MM.1S (cell line): ENCODE measurements at regions not wholly inside any gene's neighbourhood (a gene's known extent, or its start where the extent isn't known, plus 50 kb on each side); places are given as distances from the start of the nearest gene placed in this dataset.

Experiments
- DNase-seq: peaks from one replicate; pipeline ENCODE4 v3.0.0-alpha.2; 2015
- H2AFZ ChIP-seq: fragments of 300-600 bp; sonication (generic); 2 replicates; pipeline ENCODE4 v1.6.0; 2016; ENCODE audit warnings: antibody characterized with exemption, low read length
- H3F3A ChIP-seq: fragments of 300-600 bp; sonication (generic); 2 replicates; pipeline ENCODE4 v1.6.1; 2016; ENCODE audit warnings: mild to moderate bottlenecking, antibody characterized with exemption, low read length, moderate library complexity, mixed read lengths; ENCODE audit not compliant: insufficient read depth
- H3K27ac ChIP-seq: fragments of 300-600 bp; sonication (generic); 2 replicates; pipeline ENCODE4 v1.5.1; 2016; ENCODE audit warnings: mild to moderate bottlenecking, low read length
- H3K27me3 ChIP-seq: fragments of 300-600 bp; sonication (generic); replicated peaks from 2 replicates; pipeline ENCODE4 v1.6.0; 2016; ENCODE audit warnings: low read length; ENCODE audit not compliant: insufficient read depth
- H3K36me3 ChIP-seq: fragments of 300-600 bp; sonication (generic); replicated peaks from 2 replicates; pipeline ENCODE4 v1.6.1; 2016; ENCODE audit warnings: mild to moderate bottlenecking, low read length, mixed read lengths; ENCODE audit not compliant: insufficient read depth
- H3K4me1 ChIP-seq: fragments of 300-600 bp; sonication (generic); 2 replicates; pipeline ENCODE4 v1.6.1; 2016; ENCODE audit warnings: low read length, mixed read lengths
- H3K4me2 ChIP-seq: fragments of 300-600 bp; sonication (generic); 2 replicates; pipeline ENCODE4 v1.6.0; 2016; ENCODE audit warnings: low read depth, low read length
- H3K4me3 ChIP-seq: fragments of 300-600 bp; sonication (generic); 2 replicates; pipeline ENCODE4 v1.5.1; 2016; ENCODE audit warnings: low read length, mixed read lengths
- H3K79me2 ChIP-seq: fragments of 300-600 bp; sonication (generic); 2 replicates; pipeline ENCODE4 v1.6.1; 2016; ENCODE audit warnings: mixed run types, low read length, mixed read lengths
- H3K9ac ChIP-seq: fragments of 300-600 bp; sonication (generic); 2 replicates; pipeline ENCODE4 v1.6.1; 2016; ENCODE audit warnings: low read length, mixed read lengths
- H3K9me2 ChIP-seq: fragments of 300-600 bp; sonication (generic); replicated peaks from 2 replicates; pipeline ENCODE4 v1.6.1; 2016; ENCODE audit warnings: mild to moderate bottlenecking, low read length, mixed read lengths; ENCODE audit not compliant: insufficient read depth
- H3K9me3 ChIP-seq: fragments of 300-600 bp; sonication (generic); replicated peaks from 2 replicates; pipeline ENCODE4 v1.6.1; 2016; ENCODE audit warnings: mild to moderate bottlenecking, low read length, mixed read lengths; ENCODE audit not compliant: insufficient read depth
- H4K20me1 ChIP-seq: fragments of 300-600 bp; sonication (generic); 2 replicates; pipeline ENCODE4 v1.6.1; 2016; ENCODE audit warnings: mild to moderate bottlenecking, low read length, moderate library complexity, mixed read lengths; ENCODE audit not compliant: insufficient read depth
- EZH2 ChIP-seq: fragments of 300-600 bp; sonication (generic); optimal IDR thresholded peaks from 2 replicates; pipeline ENCODE3; 2017; ENCODE audit warnings: low read depth, mild to moderate bottlenecking, antibody characterized with exemption, low read length, mixed read lengths
- EZH2phosphoT487 ChIP-seq: fragments of 300-600 bp; sonication (generic); IDR thresholded peaks from 2 replicates; pipeline ENCODE4 v1.6.1; 2018; ENCODE audit warnings: antibody characterized with exemption, low read length
- TF ChIP-seq, protein P1 (sequence below): fragments of 300-600 bp; sonication (generic); IDR thresholded peaks from 2 replicates; pipeline ENCODE4 v1.5.1; 2016; ENCODE audit warnings: antibody characterized with exemption, low read length, mixed read lengths

DNA sequence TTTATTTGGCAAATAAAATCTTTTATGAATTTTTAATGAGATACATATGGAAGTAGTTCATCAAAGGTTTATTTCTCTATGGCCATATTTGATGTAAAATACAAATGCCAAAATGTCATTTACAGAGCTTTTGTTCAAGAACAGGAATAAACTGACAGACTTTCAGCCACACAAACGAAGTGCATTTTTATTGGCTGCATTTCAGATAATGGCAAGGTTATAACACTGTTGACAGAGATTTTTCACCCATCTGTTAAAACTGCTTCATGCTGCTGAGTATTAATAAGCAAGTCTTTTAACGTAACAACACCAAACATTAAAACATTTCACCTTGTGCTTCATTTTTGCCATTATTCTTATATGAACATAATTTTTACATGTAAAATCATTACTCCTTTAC, 254.4 kb downstream of the ANKRD7 start:
- Histone ChIP-seq H2AFZ (no peak overlapping the region), H3K36me3 (no peaks in the 10 kb centered on the region), H3K9me2 (no peaks in the 10 kb centered on the region), H3K9me3 (no peaks in the 10 kb centered on the region), H3K9ac (no peak overlapping the region), H3K4me1 (no peaks in the 10 kb centered on the region), H3K27me3 (no peaks in the 10 kb centered on the region), H3F3A (no peaks in the 10 kb centered on the region), H3K79me2 (no peaks in the 10 kb centered on the region), H3K4me2 (no peak overlapping the region), H3K27ac (no peak overlapping the region), H4K20me1 (no peaks in the 10 kb centered on the region), H3K4me3 (no peak overlapping the region)
- no peak for DNase-seq
- TF ChIP-seq, protein P1, sequence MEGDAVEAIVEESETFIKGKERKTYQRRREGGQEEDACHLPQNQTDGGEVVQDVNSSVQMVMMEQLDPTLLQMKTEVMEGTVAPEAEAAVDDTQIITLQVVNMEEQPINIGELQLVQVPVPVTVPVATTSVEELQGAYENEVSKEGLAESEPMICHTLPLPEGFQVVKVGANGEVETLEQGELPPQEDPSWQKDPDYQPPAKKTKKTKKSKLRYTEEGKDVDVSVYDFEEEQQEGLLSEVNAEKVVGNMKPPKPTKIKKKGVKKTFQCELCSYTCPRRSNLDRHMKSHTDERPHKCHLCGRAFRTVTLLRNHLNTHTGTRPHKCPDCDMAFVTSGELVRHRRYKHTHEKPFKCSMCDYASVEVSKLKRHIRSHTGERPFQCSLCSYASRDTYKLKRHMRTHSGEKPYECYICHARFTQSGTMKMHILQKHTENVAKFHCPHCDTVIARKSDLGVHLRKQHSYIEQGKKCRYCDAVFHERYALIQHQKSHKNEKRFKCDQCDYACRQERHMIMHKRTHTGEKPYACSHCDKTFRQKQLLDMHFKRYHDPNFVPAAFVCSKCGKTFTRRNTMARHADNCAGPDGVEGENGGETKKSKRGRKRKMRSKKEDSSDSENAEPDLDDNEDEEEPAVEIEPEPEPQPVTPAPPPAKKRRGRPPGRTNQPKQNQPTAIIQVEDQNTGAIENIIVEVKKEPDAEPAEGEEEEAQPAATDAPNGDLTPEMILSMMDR: no peak
- TF ChIP-seq EZH2: no peak

DNA sequence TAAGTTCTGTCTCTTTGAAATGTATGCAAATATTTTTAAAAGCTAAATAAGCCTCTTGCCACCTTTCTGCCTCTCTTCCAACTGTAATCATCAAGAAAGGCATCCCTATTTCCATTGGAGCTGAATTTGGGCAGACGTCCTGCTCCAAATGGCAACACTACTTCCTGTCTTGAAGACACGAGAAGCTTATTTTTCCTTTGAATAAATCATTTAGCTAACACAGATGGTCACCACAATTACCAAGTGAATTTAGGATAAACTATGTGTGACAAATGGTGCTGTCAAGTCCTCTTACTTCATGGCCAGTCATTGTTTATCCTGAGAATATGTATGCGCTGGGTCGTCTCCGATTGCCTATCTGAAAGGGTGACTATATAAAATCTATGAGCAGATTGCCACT, 268.0 kb downstream of the ANKRD7 start:
- Histone ChIP-seq H3F3A (no peaks in the 10 kb centered on the region), H3K4me2 (no peak overlapping the region), H3K9me2 (no peaks in the 10 kb centered on the region), H3K27me3 (no peaks in the 10 kb centered on the region), H4K20me1 (no peaks in the 10 kb centered on the region), H3K27ac (no peak overlapping the region), H3K79me2 (no peaks in the 10 kb centered on the region), H2AFZ (no peak overlapping the region), H3K36me3 (no peaks in the 10 kb centered on the region), H3K9me3 (no peaks in the 10 kb centered on the region), H3K4me3 (no peak overlapping the region), H3K4me1 (no peaks in the 10 kb centered on the region), H3K9ac (no peak overlapping the region)
- no peak for DNase-seq
- TF ChIP-seq EZH2: no peak
- TF ChIP-seq EZH2phosphoT487: no peak
- TF ChIP-seq, protein P1: no peak

DNA sequence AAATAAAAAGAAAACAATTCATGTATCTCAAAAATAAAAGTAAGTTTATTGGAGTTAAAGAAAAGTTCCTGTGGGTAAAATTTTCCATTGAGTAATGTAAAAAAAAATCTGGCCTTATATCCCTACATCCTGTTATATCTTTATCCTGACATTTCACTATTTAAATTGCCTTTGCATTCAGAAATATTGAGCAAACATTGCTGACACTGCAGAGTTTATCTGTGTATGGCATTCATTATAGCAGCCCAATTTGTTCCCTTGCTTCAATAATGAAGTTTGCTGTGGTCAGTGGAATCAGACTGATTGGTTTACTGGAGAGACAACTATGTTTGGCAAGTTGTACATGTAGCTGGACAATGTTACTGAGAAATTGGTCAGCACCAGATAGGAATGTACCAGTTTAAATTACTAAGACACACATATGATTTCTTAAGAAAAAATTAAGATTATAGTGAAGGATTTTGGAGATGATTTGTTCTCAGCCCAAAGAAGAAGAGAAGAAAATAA, 271.7 kb downstream of the ANKRD7 start:
- Histone ChIP-seq H3K27me3 (no peaks in the 10 kb centered on the region), H3K36me3 (no peaks in the 10 kb centered on the region), H3F3A (no peaks in the 10 kb centered on the region), H3K9me3 (no peaks in the 10 kb centered on the region), H2AFZ (no peak overlapping the region), H3K4me2 (no peak overlapping the region), H3K79me2 (no peaks in the 10 kb centered on the region), H3K9me2 (no peaks in the 10 kb centered on the region), H3K4me1 (no peaks in the 10 kb centered on the region), H3K4me3 (no peak overlapping the region), H4K20me1 (no peaks in the 10 kb centered on the region), H3K9ac (no peak overlapping the region), H3K27ac (no peak overlapping the region)
- TF ChIP-seq EZH2 (no peak), EZH2phosphoT487 (no peak)
- TF ChIP-seq, protein P1: no peak
- no peak for DNase-seq
